MCF 10A (cell line): ENCODE measurements at regions not wholly inside any gene's neighbourhood (a gene's known extent, or its start where the extent isn't known, plus 50 kb on each side); places are given as distances from the start of the nearest gene placed in this dataset.

Experiments used
- BruUV-seq: library from RNA; stranded (reverse); fragments of 400-500 nt; replicated peaks from 2 replicates; lab custom pipeline; 2021; lab: Mats Ljungman, UMichigan
- CTCF ChIA-PET: fragments of 300-600 bp; sonication (Branson Sonifier 250); formaldehyde crosslinking; extraction: SDS; loops from one replicate; lab custom pipeline; 2021; ENCODE audit warnings: antibody characterized with exemption, inconsistent platforms; lab: Yijun Ruan, JAX
- POLR2A ChIA-PET: fragments of 300-600, 350-650 bp; sonication (Branson Sonifier 250); formaldehyde crosslinking; extraction: SDS; loops from one replicate; lab custom pipeline; 2020; ENCODE audit warnings: antibody characterized with exemption, inconsistent platforms; lab: Yijun Ruan, JAX
- DNase-seq: peaks from one replicate; pipeline ENCODE4 v3.0.0-alpha.2; 2018; ENCODE audit not compliant: unreplicated experiment
- H3K27ac Mint-ChIP-seq: one replicate; pipeline ENCODE4 v1.8.0; 2022; ENCODE audit warnings: mild to moderate bottlenecking, low read depth, mixed read lengths; ENCODE audit not compliant: unreplicated experiment
- H3K27me3 Mint-ChIP-seq: one replicate; pipeline ENCODE4 v1.8.0; 2022; ENCODE audit warnings: mixed read lengths; ENCODE audit not compliant: insufficient read depth, unreplicated experiment
- H3K36me3 Mint-ChIP-seq: one replicate; pipeline ENCODE4 v1.8.0; 2022; ENCODE audit warnings: mild to moderate bottlenecking, moderate library complexity, mixed read lengths; ENCODE audit not compliant: insufficient read depth, unreplicated experiment
- H3K4me1 Mint-ChIP-seq: one replicate; pipeline ENCODE4 v1.8.0; 2022; ENCODE audit warnings: mixed read lengths; ENCODE audit not compliant: insufficient read depth, unreplicated experiment
- H3K4me3 Mint-ChIP-seq: one replicate; pipeline ENCODE4 v1.8.0; 2022; ENCODE audit warnings: mild to moderate bottlenecking, moderate library complexity, mixed read lengths; ENCODE audit not compliant: unreplicated experiment
- H3K9me3 Mint-ChIP-seq: one replicate; pipeline ENCODE4 v1.8.0; 2022; ENCODE audit warnings: mixed read lengths; ENCODE audit not compliant: unreplicated experiment
- CTCF ChIP-seq: fragments of 200-600 bp; IDR thresholded peaks from one replicate; pipeline ENCODE4 v1.8.0; 2022; ENCODE audit warnings: antibody characterized with exemption, mild to moderate bottlenecking; ENCODE audit not compliant: unreplicated experiment
- intact Hi-C: fragments of 100-400 bp; cut with micrococcal nuclease; formaldehyde crosslinking; loops from 2 replicates; pipeline ENCODE4 v1.14.1; 2022

- H3K27ac Mint-ChIP-seq, result no peak overlapping the region
- POLR2A ChIA-PET, result no interaction called here
- H3K36me3 Mint-ChIP-seq, result no peaks in the 10 kb centered on the region
- no peak for DNase-seq
- no peaks in the 10 kb centered on the region for H3K4me1 Mint-ChIP-seq
- peaks cover 30% of the 10 kb centered on the region for H3K27me3 Mint-ChIP-seq
- no TSS peak for BruUV-seq
- TF ChIP-seq CTCF, result no peak
- intact Hi-C loops, result no loop called here
- H3K4me3 Mint-ChIP-seq, result no peak overlapping the region
- no peaks in the 10 kb centered on the region for H3K9me3 Mint-ChIP-seq
- CTCF ChIA-PET, result interaction anchor here (1.3 to 9.3 kb wide), 2 partner anchors 258 to 537 kb away, joined by 4 to 139 read pairs; partner anchors contain the start of genes ADAMTS16 and ICE1
Measured at GRCh38 chr5:4882186-4882585, 257.9 kb upstream of the ADAMTS16 start.

GRCh38 chr5:4883360-4883759, 256.8 kb upstream of the ADAMTS16 start:
- no peak overlapping the region for H3K4me3 Mint-ChIP-seq
- H3K27me3 Mint-ChIP-seq, result peaks cover 31% of the 10 kb centered on the region
- TF ChIP-seq CTCF, result no peak
- no TSS peak for BruUV-seq
- no peaks in the 10 kb centered on the region for H3K4me1 Mint-ChIP-seq
- no peaks in the 10 kb centered on the region for H3K36me3 Mint-ChIP-seq
- intact Hi-C loops, result no loop called here
- CTCF ChIA-PET, result interaction anchor here (9.3 kb wide), 1 partner anchor 535 kb away, joined by 139 read pairs; the partner anchor contains the start of gene ICE1
- POLR2A ChIA-PET, result no interaction called here
- H3K27ac Mint-ChIP-seq, result no peak overlapping the region
- DNase-seq, result no peak
- no peaks in the 10 kb centered on the region for H3K9me3 Mint-ChIP-seq

- no TSS peak for BruUV-seq
- DNase-seq, result no peak
- H3K4me3 Mint-ChIP-seq, result no peak overlapping the region
- H3K4me1 Mint-ChIP-seq, result no peaks in the 10 kb centered on the region
- H3K27me3 Mint-ChIP-seq, result peaks cover 45% of the 10 kb centered on the region
- CTCF ChIA-PET, result interaction anchor here (0.6 to 1.7 kb wide), 2 partner anchors 25 to 526 kb away, joined by 3 to 6 read pairs; no protein-coding TSS in a partner anchor
- TF ChIP-seq CTCF, result no peak
- intact Hi-C loops, result no loop called here
- no peaks in the 10 kb centered on the region for H3K9me3 Mint-ChIP-seq
- no peaks in the 10 kb centered on the region for H3K36me3 Mint-ChIP-seq
- no peak overlapping the region for H3K27ac Mint-ChIP-seq
- POLR2A ChIA-PET, result no interaction called here
Measured at GRCh38 chr5:4893063-4893744, 246.9 kb upstream of the ADAMTS16 start.

GRCh38 chr5:4896328-4896727, 243.8 kb upstream of the ADAMTS16 start:
- no TSS peak for BruUV-seq
- Mint-ChIP-seq H3K9me3 (no peaks in the 10 kb centered on the region), H3K27ac (no peak overlapping the region), H3K36me3 (no peaks in the 10 kb centered on the region), H3K27me3 (peaks cover 17% of the 10 kb centered on the region), H3K4me3 (no peak overlapping the region), H3K4me1 (no peaks in the 10 kb centered on the region)
- DNase-seq, result no peak
- ChIA-PET POLR2A (no interaction called here), CTCF (interaction anchor here (0.6 to 1.5 kb wide), 4 partner anchors 20 to 336 kb away, joined by 3 to 5 read pairs (median 4); no protein-coding TSS in a partner anchor)
- intact Hi-C loops, result no loop called here
- TF ChIP-seq CTCF, result no peak
